Testis (tissue), 2 donors: ENCODE measurements at regions not wholly inside any gene's neighbourhood (a gene's known extent, or its start where the extent isn't known, plus 50 kb on each side); places are given as distances from the start of the nearest gene placed in this dataset.

ENCODE experiments used
- DNase-seq: peaks from one replicate; pipeline ENCODE4 v3.0.0-alpha.2; 2019
- H3K27ac ChIP-seq, 2 donors: fragments of 200-600 bp; sonication (generic); one replicate each; pipeline ENCODE4 v1.5.1; 2019
- H3K27me3 ChIP-seq: fragments of 200-600 bp; sonication (generic); one replicate; pipeline ENCODE4 v1.5.1; 2019
- H3K36me3 ChIP-seq: fragments of 200-600 bp; sonication (generic); one replicate; pipeline ENCODE4 v1.5.1; 2017; ENCODE audit warnings: low read depth; ENCODE audit errors: missing control alignments
- H3K4me1 ChIP-seq: fragments of 200-600 bp; sonication (generic); one replicate; pipeline ENCODE4 v1.5.1; 2019
- H3K4me3 ChIP-seq, 2 donors: fragments of 200-600 bp; sonication (generic); one replicate each; pipeline ENCODE4 v1.5.1; 2017 to 2019
- H3K9me3 ChIP-seq: fragments of 200-600 bp; sonication (generic); one replicate; pipeline ENCODE4 v1.5.1; 2017
- CTCF ChIP-seq, 3 experiments: fragments of 450-650 bp in 2 of 3; fragments of 200-600 bp in 1 of 3; sonication (generic) in 1 of 3; IDR thresholded peaks; one replicate each; pipeline ENCODE4 v1.5.1; 2016 to 2019; ENCODE audit warnings: antibody characterized with exemption in 3 of 3, mild to moderate bottlenecking in 2 of 3, moderate library complexity in 1 of 3
- POLR2A ChIP-seq: fragments of 450-650 bp; IDR thresholded peaks from one replicate; pipeline ENCODE4 v1.6.1; 2017; ENCODE audit warnings: antibody characterized with exemption, mild to moderate bottlenecking, moderate library complexity
- WGBS, 2 donors: methylation state at CpG; one replicate each; pipeline ENCODE4 v1.1.5; 2018; 5-methylcytosine and 5-hydroxymethylcytosine counted together
- intact Hi-C: fragments of 100-400 bp; cut with DNase I; formaldehyde crosslinking; loops from one replicate; pipeline ENCODE4 v1.15.1; 2023; ENCODE audit warnings: low total_unique reads

- no peak for DNase-seq
- no peak overlapping the region for H3K4me3 ChIP-seq
- H3K4me1 ChIP-seq: no peaks in the 10 kb centered on the region
- TF ChIP-seq POLR2A (no peak), CTCF (IDR thresholded peaks at IDR 0.05) (no peak)
- H3K9me3 ChIP-seq: no peaks in the 10 kb centered on the region
- H3K36me3 ChIP-seq: no peaks in the 10 kb centered on the region
- H3K27ac ChIP-seq: no peak overlapping the region
- WGBS, 2 donors: 97 to 100% methylated on average over 4 to 5 of the region's 5 CpGs
- intact Hi-C loops: no loop called here
- H3K27me3 ChIP-seq: no peaks in the 10 kb centered on the region
Measured at GRCh38 chrX:39909996-39910395, 187.8 kb downstream of the BCOR start.

GRCh38 chrX:39910651-39911050 lies 187.1 kb downstream of the BCOR start:
- DNase-seq: no peak
- Histone ChIP-seq H3K27me3 (no peaks in the 10 kb centered on the region), H3K9me3 (no peaks in the 10 kb centered on the region), H3K4me3 (no peak overlapping the region), H3K36me3 (no peaks in the 10 kb centered on the region), H3K4me1 (no peaks in the 10 kb centered on the region), H3K27ac (no peak overlapping the region)
- intact Hi-C loops: no loop called here
- 94% methylated on average over 16 of the region's 17 CpGs; no CpG with 5 or more reads in 1 of the 2 donors for WGBS, 2 donors
- TF ChIP-seq POLR2A (no peak), CTCF (IDR thresholded peaks at IDR 0.05) (no peak)

GRCh38 chrX:39911278-39911897 lies 186.4 kb downstream of the BCOR start:
- H3K27me3 ChIP-seq: no peaks in the 10 kb centered on the region
- no peak overlapping the region for H3K4me3 ChIP-seq
- no peaks in the 10 kb centered on the region for H3K36me3 ChIP-seq
- no peaks in the 10 kb centered on the region for H3K4me1 ChIP-seq
- TF ChIP-seq CTCF (IDR thresholded peaks at IDR 0.05): no peak
- no peak for TF ChIP-seq POLR2A
- DNase-seq: no peak
- intact Hi-C loops: no loop called here
- H3K9me3 ChIP-seq: no peaks in the 10 kb centered on the region
- 84 to 94% methylated on average over 3 to 14 of the region's 14 CpGs for WGBS, 2 donors
- no peak overlapping the region for H3K27ac ChIP-seq

- no peak for TF ChIP-seq POLR2A
- no peak for TF ChIP-seq CTCF (IDR thresholded peaks at IDR 0.05)
- WGBS, 2 donors: 38 to 88% methylated on average over 1 to 6 of the region's 7 CpGs
- no peak overlapping the region for H3K27ac ChIP-seq
- no peaks in the 10 kb centered on the region for H3K27me3 ChIP-seq
- H3K4me3 ChIP-seq: no peak overlapping the region
- no peaks in the 10 kb centered on the region for H3K4me1 ChIP-seq
- no peaks in the 10 kb centered on the region for H3K36me3 ChIP-seq
- no peak for DNase-seq
- intact Hi-C loops: no loop called here
- H3K9me3 ChIP-seq: no peaks in the 10 kb centered on the region
Measured at GRCh38 chrX:39912126-39912525, 185.6 kb downstream of the BCOR start.

GRCh38 chrX:39915081-39915480 lies 182.7 kb downstream of the BCOR start:
- Histone ChIP-seq H3K4me1 (no peaks in the 10 kb centered on the region), H3K9me3 (no peaks in the 10 kb centered on the region), H3K4me3 (no peak overlapping the region), H3K36me3 (no peaks in the 10 kb centered on the region), H3K27ac (no peak overlapping the region), H3K27me3 (no peaks in the 10 kb centered on the region)
- DNase-seq: no peak
- 97 to 100% methylated on average over 1 to 3 of the region's 3 CpGs for WGBS, 2 donors
- TF ChIP-seq CTCF (IDR thresholded peaks at IDR 0.05): no peak
- TF ChIP-seq POLR2A: no peak
- intact Hi-C loops: no loop called here
